ENCODE measurements at regions not wholly inside any gene's neighbourhood (a gene's known extent, or its start where the extent isn't known, plus 50 kb on each side); places are given as distances from the start of the nearest gene placed in this dataset.

DNA sequence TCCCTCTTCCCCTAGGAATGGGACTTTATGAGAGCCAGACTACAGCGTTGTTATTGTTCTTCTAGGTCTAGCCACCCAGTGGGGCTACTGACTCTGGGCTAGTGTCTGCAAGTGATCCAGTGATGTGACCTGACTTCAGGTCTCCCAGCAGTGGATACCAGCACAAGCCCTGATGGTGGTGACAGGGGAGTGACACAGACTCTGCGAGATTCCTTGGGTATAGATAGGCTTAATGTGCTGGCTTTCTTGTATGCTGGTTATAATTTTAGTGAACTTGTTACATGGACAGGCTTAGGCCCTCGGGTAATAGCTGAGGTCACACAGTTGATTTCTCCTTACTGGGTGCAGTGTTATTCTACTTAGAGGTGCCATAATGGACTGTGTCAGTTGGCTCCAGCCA is 106.9 kb downstream of the TBC1D30 start:
- Histone ChIP-seq H3K4me3 (no peak overlapping the region), H3K27ac (no peak overlapping the region)

DNA sequence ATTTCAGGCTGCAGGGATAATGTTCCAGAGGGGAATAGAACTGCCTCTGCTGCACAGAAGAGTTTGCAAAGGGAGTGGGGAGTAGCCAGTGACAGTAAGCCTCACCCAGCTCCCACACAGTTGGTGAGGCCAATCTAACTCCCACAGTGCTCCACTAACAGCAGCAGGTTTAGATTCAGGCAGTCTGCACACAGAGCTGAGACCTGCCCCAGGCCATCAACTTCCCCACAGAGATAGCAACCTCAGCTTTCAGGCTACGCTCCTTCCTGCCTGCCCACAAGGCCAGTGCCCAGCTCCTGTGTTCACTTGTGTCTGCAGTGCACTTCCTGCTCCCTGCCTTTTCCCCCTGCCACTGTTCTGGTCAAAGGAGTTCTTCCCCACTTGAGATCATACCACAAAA is 107.5 kb downstream of the TBC1D30 start:
- Histone ChIP-seq H3K27ac (no peak overlapping the region), H3K4me3 (no peak overlapping the region)

DNA sequence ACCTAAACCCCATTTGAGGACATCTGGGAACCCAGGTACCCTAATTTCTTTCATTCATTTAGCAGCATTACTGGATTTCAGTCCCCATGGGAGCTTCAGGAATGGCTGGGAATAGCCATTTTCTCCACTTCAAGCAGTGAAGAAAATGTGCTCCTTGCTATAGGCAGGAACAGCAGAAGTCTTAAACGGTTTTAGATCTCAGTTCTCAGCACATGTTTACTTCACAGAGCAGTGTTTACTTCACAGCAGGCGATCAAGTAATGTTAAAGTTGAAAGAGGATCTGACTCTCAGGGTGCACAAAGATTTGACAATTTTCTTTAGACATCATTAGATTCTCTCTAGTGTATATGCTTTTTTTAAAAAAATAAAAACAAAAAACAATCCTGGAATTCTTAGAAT is 109.3 kb downstream of the TBC1D30 start:
- Histone ChIP-seq H3K4me3 (no peak overlapping the region), H3K27ac (no peak overlapping the region)

DNA sequence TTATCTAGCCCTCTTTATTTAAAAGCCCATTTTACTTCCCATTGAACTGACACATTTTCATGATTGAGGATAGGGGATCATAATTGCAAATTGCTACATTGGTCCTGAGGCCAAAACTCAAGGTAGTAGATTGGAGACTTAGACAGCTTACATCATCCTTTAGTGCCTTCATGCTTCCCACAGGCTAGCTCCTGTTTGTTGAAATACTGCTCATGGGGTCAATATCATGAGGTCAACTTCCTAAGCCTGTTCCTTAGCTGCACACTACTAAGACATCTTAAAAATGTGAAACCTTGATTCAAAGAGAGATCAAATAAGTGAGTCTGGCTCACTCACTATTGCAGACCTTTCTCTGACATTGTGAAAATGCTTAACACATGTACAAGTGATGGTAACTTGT is 113.0 kb downstream of the TBC1D30 start:
- no peak overlapping the region for H3K27ac ChIP-seq
- H3K4me3 ChIP-seq: no peak overlapping the region

DNA sequence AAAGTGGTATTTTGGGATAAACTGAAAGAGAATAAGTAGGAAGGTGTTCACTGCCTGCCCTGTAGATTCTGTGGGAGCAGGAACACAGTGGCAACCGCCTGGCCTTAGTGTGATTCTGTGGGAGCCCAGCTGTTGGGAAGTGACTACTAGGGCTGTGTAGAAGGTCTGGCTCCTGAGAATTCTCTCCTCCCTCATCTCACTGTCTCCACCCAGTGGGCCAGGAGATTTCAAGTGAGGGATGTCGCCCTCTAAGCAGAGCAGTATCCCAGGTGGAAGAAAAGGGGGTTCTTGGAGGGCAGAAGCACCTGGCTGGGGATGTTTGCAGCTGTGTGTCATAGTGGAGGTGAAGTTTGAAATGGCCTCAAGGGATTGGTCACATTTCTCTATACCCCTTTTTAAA is 113.7 kb downstream of the TBC1D30 start:
- Histone ChIP-seq H3K27ac (no peak overlapping the region), H3K4me3 (no peak overlapping the region)

DNA sequence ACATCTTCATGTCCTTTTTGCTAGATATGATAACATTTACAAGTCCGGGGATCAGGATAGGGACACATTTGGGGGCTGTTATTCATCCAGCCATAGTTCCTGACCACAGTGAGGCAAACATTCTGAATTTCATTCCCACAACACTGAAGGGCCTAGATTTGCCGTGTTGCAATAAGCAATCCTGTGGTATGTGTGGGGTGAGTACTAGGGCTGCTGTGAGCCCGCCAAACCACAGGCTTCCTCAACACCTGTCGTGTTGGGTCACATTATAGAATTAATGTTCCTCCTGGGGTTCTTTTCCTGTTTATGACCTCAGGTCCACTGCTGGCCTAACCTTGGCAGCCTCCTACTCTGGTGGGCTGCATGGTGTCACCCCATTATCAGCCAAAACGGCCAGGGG is 119.2 kb downstream of the TBC1D30 start:
- H3K27ac ChIP-seq: no peak overlapping the region
- H3K4me3 ChIP-seq: no peak overlapping the region

DNA sequence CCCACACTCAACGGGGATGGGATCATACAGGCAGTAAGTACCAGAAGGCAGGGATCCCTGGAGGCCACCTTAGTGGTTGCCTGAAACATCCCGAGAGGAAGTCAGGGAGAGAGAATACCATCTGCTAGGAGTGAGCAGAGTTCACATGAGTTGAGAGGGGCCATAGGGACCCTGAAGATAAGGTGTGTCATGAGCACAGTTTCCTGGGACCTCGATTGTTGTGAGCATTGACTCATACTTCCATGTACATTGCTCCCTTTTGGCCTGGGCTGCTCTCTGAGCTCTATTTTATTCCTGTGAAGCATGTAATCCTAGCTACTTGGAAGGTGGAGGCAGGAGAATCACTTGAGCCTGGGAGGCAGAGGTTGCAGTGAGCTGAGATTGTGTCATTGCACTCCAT is 120.5 kb downstream of the TBC1D30 start:
- no peak overlapping the region for H3K27ac ChIP-seq
- no peak overlapping the region for H3K4me3 ChIP-seq

DNA sequence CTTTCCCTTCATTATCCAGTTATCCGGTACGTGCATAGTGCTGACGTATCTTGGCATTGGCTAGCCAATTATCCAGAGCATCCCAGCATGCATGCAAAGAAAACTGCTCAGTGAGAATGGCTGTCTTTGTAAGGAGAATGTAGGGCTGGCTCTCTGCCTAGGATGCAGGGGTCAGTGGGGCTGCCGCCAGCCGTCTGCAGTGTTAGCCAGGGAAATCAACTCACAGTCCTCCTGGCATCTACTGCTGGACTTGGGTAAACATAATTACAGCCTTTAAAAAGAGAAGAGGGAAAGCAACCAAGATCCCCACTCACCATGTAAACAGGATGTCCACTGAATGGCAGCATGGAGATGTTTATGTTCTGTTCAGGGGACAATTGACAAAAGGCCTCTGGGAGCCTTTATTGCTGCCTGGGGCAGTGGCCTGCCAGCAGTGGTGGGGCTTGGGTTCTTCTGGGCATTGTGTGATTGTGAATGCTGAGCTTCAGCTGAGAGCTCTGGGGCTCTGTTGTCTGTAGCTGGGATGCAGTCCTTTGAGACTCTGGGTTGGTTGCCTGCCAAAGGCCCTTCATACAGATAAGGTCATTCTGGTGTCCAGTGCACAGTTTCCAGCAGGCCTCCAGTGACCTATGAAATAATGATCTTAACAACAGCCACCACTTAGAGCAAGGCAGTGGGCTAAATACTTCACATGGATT is 121.8 kb downstream of the TBC1D30 start:
- Histone ChIP-seq H3K4me3 (no peak overlapping the region), H3K27ac (peak overlapping the region in 1 of 21 experiments; percentile 40)

DNA sequence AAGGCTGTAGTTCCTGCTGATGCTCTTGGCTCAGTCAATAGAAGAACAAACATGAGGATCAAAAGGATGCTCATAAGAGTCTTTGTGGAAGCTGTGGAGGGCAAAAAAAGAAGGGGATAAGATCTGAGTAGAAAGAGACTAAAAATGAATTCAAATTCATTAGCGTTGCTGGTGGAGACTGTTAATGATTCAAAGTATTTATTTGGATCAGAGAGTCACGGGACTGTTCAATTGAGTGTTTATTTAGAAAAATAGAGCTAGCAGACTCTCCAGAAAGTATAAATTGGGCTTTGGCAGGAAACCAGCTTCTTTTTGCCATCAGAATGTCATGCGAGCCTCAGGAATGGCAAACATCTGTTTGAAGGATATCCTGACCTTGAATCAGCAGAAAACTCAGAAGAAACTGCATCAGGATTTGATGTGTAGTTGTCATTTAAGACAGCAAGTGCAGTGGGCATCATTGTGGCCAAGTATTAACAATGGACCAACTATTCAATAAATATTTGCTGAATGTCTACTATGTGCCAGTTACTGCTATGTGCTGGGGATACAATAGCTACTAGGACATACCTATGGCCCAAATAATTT is 126.4 kb downstream of the TBC1D30 start:
- H3K27ac ChIP-seq: no peak overlapping the region
- H3K4me3 ChIP-seq: no peak overlapping the region

DNA sequence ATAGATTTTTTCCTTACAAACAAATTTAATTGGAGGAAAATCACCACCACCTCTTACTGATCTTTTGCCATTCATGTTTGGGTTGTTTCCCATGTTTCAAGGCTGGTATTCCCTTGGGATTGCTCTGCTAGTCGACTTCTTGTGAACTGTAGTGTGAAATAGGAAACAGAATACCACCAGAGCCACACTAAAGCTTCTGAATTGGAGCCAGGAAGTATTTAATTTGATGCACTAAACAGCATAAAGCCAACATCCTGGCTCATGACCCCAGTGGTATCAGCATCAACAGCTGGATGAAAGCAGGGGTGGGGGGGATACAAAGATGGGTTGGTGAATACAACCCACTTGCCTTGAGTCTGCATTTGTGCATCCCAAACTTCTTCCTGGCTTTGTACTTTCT is 127.5 kb downstream of the TBC1D30 start:
- Histone ChIP-seq H3K4me3 (no peak overlapping the region), H3K27ac (no peak overlapping the region)

DNA sequence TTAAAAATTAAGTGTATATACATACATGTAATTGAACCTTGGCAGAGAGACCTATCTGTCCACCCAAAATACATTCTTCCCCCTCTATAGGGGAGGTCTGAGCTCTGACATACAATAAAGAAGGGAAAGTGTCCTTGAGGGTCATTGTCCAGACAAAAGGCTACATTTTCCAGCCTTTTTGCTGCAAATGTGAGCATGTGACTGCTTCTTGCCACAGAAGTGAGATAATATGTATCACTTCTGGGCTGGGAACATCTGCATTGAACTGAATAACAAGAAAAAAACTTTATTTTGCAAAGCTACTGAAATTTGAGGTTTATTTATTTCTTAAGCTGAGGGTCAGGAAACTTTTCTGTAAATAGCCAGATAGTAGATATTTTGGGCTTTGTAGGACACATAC is 131.3 kb downstream of the TBC1D30 start:
- Histone ChIP-seq H3K27ac (no peak overlapping the region), H3K4me3 (no peak overlapping the region)

DNA sequence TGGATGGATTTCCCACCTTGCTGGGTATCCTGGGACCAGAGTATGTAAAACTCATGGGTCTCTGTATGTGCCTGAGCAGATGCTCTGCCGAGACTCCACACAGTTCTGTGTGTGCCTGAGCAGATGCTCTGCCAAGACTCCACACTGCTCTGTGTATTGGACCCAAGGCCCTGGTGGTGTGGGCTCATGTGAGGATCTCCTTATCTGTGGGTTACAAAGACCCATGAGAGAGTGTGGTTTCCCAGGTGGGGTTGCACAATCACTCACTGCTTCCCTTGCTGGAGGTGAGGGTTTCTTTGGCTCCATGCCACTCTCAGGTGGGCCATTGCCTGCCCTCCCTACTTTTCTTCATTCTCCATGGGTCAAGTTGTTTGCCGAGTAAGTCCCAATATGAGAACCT is 141.5 kb downstream of the TBC1D30 start:
- H3K4me3 ChIP-seq: no peak overlapping the region
- no peak overlapping the region for H3K27ac ChIP-seq

DNA sequence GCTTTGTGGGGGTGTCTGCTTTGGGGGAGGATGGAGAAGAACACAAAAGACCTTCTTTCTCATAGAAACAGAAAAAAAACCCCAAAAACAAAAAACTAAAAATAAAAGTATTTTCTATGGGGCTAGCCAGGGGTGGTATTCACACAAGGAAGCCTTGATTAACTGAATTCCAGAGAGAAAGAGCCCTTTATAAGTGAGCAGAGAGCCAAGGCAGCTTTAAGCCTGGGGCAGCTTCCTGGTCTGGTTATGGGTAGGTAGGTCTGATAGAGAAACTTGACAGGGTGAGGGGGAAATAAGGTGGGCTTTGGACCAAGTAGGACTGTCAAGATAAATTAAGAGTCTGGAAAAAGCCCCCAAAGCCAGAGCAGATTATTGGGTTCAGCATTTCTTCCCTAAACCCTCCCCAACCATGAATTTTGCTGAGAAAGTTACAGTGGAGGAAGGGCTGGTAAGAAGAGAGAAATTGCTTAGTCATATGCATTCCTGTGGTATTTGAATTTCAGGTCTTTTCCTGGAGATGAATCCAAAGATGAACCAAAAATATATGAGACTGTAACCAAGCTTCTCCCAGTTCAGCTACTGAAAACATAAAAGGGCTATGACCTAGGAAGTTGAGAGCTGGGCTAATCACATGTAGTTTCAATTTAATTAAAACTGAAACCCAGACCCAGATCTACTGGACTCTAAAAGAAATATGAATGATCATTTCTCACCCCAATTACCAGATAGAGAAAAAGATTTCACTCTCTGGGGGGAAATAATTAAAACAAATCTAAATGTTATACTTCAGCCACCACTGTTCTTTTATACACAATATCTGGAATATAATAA is 144.8 kb downstream of the TBC1D30 start:
- Histone ChIP-seq H3K27ac (no peak overlapping the region), H3K4me3 (no peak overlapping the region)

DNA sequence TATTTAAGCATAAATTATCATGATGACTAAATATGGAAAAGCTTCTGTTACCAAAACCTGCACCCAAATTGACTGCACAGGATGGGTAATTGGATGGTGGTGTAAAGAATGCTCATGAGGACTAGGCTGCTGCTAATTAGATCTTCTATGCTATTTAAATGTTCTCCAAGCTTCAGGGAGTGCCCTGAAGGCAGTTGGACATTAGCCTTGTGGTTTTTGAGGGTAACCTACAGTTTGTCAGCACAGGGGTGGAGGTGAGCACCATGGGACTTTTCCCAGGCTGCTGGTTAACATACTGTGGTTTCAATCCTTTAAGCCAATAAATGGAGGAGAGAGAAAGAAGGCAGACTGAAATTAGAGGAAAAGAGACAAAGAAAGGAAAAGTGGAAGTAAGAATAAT is 145.0 kb downstream of the WIF1 start:
- H3K4me3 ChIP-seq: no peak overlapping the region
- H3K27ac ChIP-seq: no peak overlapping the region

DNA sequence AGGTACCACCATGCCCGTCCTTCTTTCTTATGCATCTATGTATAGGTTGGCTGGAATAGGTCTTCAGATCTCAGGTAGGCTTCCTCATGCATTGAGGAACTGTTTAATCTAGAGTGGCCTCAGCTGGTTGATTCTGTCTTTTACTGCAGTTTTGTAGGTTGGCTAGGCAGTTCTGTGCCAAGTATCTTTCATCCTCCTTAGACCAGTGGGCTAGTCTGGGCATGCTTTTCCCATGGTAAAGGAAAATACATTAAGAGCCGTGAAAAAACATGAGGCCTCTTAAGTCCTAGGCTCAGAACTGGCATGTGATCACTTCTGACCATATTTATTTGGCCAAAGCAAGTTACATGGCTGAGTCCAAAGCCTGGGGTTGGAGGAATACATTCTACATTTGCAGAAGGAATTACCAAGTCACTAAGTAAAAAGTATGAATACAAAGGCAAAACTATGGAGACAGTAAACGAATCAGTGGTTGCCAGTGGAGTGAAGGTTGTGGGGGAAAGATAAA is 137.3 kb downstream of the WIF1 start:
- H3K27ac ChIP-seq: no peak overlapping the region
- no peak overlapping the region for H3K4me3 ChIP-seq

DNA sequence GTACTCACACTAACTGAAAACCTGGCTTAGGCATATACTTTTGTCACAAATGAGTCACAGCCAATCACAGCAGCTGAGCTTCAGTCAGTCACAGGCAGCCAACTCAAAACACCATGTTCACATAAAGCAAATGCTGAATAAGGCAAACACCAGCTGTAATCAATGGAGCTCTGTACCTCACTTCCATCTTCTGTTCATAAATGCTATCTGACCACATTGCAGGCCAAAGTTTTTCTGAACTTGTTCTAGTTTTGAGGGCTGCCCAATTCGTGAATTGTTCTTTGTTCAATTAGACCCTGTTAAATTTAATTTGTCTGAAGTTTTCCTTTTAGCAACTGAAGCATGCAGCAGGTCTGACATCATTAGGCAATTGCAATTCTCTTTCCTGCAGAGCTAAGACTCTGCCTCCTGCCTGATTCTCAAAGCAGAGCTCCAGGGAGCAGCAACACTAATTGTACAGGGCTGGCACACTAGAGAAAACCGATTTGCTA is 129.9 kb downstream of the WIF1 start:
- Histone ChIP-seq H3K4me3 (no peak overlapping the region), H3K27ac (no peak overlapping the region)

DNA sequence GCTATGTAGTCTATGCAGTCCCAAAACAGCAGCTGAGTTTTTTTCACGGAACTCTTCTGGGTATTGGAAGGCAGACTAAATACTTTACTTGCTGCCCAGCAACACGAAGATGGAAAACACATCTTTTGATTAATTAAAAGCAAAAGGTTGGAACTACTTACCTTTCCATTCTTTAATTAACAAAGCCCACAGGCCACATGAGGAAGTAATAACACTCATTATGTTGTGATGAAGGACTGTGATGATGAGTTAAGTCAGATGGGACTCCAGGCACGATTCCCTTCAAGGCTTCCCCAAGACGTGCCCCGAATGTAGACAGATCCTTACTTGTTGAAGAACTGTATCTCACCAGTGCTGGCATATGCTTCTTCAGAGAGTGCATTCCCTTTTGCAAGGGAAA is 129.0 kb downstream of the WIF1 start:
- Histone ChIP-seq H3K27ac (no peak overlapping the region), H3K4me3 (no peak overlapping the region)

DNA sequence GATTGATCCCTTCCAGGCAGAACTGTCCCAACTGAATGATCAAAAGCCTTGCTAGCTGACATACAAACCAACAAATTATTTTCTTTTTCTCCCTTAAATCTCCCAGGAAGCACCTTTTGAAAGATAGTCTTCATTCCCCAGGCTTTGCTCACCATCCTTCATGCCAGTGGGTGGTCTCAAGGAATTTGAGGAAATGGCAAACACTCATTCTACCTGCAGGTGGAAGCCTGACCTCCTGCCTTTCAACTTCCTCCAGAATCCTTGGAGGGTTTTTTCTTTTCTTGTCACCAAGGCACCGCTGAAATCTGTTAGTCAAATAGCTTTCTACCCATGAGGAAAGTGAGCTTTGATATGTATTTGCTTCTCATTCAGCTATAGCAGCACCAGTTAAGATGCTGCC is 128.5 kb downstream of the WIF1 start:
- H3K4me3 ChIP-seq: no peak overlapping the region
- no peak overlapping the region for H3K27ac ChIP-seq

DNA sequence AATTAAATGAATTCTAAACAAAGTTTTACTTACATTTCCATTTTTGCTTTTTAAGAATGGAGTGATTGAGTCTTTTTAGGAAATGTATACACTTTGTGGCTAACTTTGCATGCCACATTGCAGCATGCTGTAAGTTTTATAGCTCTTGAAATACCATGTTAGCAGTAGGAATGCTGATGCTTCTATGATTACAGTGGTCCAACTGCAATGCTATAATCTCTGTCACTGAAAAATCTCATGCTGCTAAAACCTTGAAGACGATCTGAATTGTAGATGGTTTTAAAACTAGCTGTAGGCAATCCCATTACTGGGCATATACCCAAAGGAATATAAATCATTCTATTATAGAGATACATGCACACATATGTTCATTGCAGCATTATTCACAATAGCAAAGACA is 127.6 kb downstream of the WIF1 start:
- no peak overlapping the region for H3K27ac ChIP-seq
- no peak overlapping the region for H3K4me3 ChIP-seq

DNA sequence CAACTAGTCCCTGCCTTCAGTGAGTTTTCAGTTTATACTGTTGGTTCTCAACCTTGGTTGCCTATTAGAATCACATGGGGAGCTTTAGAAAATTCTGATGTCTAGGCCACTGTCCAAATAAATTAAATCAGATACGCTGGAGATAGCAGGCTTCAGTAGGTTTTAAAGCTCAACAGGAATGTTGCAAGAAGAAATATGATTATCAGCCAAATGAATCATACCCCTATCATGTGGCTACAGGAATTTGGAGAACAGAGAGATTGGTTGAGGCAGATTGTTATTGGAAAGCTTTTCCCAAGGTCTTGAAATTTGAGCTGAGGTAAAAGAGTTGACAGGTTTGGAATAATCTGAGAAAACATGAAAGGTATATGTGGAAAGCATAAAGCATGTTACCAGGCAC is 125.3 kb downstream of the WIF1 start:
- Histone ChIP-seq H3K27ac (no peak overlapping the region), H3K4me3 (no peak overlapping the region)

DNA sequence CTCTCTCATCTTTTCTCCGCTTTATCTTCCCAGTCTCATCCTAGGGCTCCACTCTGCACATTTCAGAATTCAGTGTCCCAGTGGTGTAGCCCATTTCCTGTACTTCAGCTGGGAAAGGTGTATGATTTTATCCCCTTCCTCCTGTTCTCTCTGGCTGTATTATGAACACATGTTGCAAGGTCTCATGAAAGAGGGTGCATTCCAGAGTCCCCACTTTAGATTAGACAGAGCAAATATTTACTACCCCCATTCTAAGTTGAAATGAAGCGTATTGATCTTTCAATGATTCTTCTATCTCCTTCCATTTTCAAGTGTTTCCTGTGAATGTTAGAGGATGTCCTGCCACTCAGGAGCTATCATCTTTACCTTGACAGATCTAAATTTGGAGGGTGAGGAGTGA is 123.2 kb downstream of the WIF1 start:
- H3K27ac ChIP-seq: no peak overlapping the region
- H3K4me3 ChIP-seq: no peak overlapping the region
